ENCODE measurements at regions not wholly inside any gene's neighbourhood (a gene's known extent, or its start where the extent isn't known, plus 50 kb on each side); places are given as distances from the start of the nearest gene placed in this dataset.

- no peak for TF ChIP-seq SMC3 (conservative IDR thresholded peaks at IDR 0.05; ENCODE audit: poor library complexity)
- TF ChIP-seq CTCF (IDR thresholded peaks at IDR 0.05; ENCODE audit: poor library complexity, severe bottlenecking) = no peak
- no peak for TF ChIP-seq POLR2AphosphoS5 (IDR thresholded peaks at IDR 0.05)
- TF ChIP-seq EP300 (conservative IDR thresholded peaks at IDR 0.05; ENCODE audit: poor library complexity, severe bottlenecking) = no peak
Observed at GRCh38 chr2:58686776-58687175, 445.7 kb upstream of the FANCL start.
